NCI-H2227 (cell line): ENCODE measurements at regions not wholly inside any gene's neighbourhood (a gene's known extent, or its start where the extent isn't known, plus 50 kb on each side); places are given as distances from the start of the nearest gene placed in this dataset.
A peak's percentile ranks its signal among the peaks of the same experiment; 100 is the strongest.
"Not testable (repeated sequence)": the region's sequence is repeated elsewhere in the genome, so short reads cannot be mapped to it uniquely, and the experiment has no call there.

Experiments
- DNase-seq: peaks from one replicate; lab custom pipeline; 2025; ENCODE audit not compliant: unreplicated experiment; lab: John Stamatoyannopoulos, UW

- DNase-seq = no peak
These were observed 302.5 kb downstream of the BMPER start for GRCh38 chr7:34207810-34208209.

- no peak for DNase-seq
These were observed 303.7 kb downstream of the BMPER start for GRCh38 chr7:34208878-34209621.

- DNase-seq = no peak
These were observed 305.7 kb downstream of the BMPER start for GRCh38 chr7:34211018-34211417.

- DNase-seq = no peak
These were observed 312.6 kb downstream of the BMPER start for GRCh38 chr7:34217972-34218371.

GRCh38 chr7:34219153-34219718 lies 313.9 kb downstream of the BMPER start:
- DNase-seq = no peak

- DNase-seq = no peak
These were observed 315.3 kb downstream of the BMPER start for GRCh38 chr7:34220506-34221185.

GRCh38 chr7:34222316-34222715 lies 317.0 kb downstream of the BMPER start:
- no peak for DNase-seq

GRCh38 chr7:34222722-34223121 lies 317.4 kb downstream of the BMPER start:
- no peak for DNase-seq

GRCh38 chr7:34224281-34224680 lies 318.9 kb downstream of the BMPER start:
- DNase-seq = peak; percentile 4

- no peak for DNase-seq
These were observed 319.9 kb downstream of the BMPER start for GRCh38 chr7:34225193-34225592.

- DNase-seq = no peak
These were observed 322.2 kb downstream of the BMPER start for GRCh38 chr7:34227525-34227924.

- DNase-seq = not testable (repeated sequence)
These were observed 329.8 kb downstream of the BMPER start for GRCh38 chr7:34235101-34235500.

GRCh38 chr7:34236057-34236456 lies 330.7 kb downstream of the BMPER start:
- DNase-seq = no peak

- no peak for DNase-seq
These were observed 331.6 kb downstream of the BMPER start for GRCh38 chr7:34236839-34237492.

GRCh38 chr7:34237493-34237849 lies 332.1 kb downstream of the BMPER start:
- DNase-seq = no peak

GRCh38 chr7:34240417-34240816 lies 335.1 kb downstream of the BMPER start:
- no peak for DNase-seq

- DNase-seq = no peak
These were observed 337.1 kb downstream of the BMPER start for GRCh38 chr7:34242391-34242790.

- no peak for DNase-seq
These were observed 339.9 kb downstream of the BMPER start for GRCh38 chr7:34245246-34245645.

- DNase-seq = no peak
These were observed 342.1 kb downstream of the BMPER start for GRCh38 chr7:34247468-34247867.

- no peak for DNase-seq
These were observed 343.9 kb downstream of the BMPER start for GRCh38 chr7:34249192-34249591.

- DNase-seq = no peak
These were observed 354.9 kb downstream of the BMPER start for GRCh38 chr7:34260279-34260678.

- no peak for DNase-seq
These were observed 357.8 kb downstream of the BMPER start for GRCh38 chr7:34263168-34263567.
